HCT116 (cell line): ENCODE measurements at regions not wholly inside any gene's neighbourhood (a gene's known extent, or its start where the extent isn't known, plus 50 kb on each side); places are given as distances from the start of the nearest gene placed in this dataset.

Experiments
- ATAC-seq: fragments of 200-7000 bp; cut with Tn5 transposase; 2 replicates; pipeline ENCODE4 v1.9.1; 2020; ENCODE audit warnings: mild to moderate bottlenecking, moderate library complexity
- BruUV-seq: library from RNA; stranded (reverse); fragments of 400-500 nt; replicated peaks from 2 replicates; lab custom pipeline; 2021; lab: Mats Ljungman, UMichigan
- CTCF ChIA-PET: fragments of 300-600 bp; sonication (Branson Sonifier 250); formaldehyde crosslinking; loops from one replicate; lab custom pipeline; 2021; ENCODE audit warnings: antibody characterized with exemption; lab: Charles Lee
- POLR2A ChIA-PET: fragments of 300-600, 350-600 bp; sonication (Branson Sonifier 250); formaldehyde crosslinking; loops from one replicate; lab custom pipeline; 2021; ENCODE audit warnings: antibody characterized with exemption; lab: Charles Lee
- RAD21 ChIA-PET, 2 experiments: fragments of 300-600 bp; sonication (Branson Sonifier 250); formaldehyde crosslinking; loops; one replicate each; lab custom pipeline; 2023; ENCODE audit warnings: low total read pairs in 2 of 2; ENCODE audit not compliant: uncharacterized antibody in 2 of 2, unreplicated experiment in 2 of 2, low non-redundant PET in 1 of 2; lab: Charles Lee
- DNase-seq: peaks from one replicate; pipeline ENCODE4 v3.0.0-alpha.2; 2010; ENCODE audit warnings: low read depth, low spot score
- H2AFZ ChIP-seq: fragments of 200-600 bp; shearing (Covaris generic), sonication (generic); 2 replicates; pipeline ENCODE4 v1.6.1; 2017; ENCODE audit warnings: low read depth, mixed run types, mixed read lengths, antibody characterized with exemption, low read length; ENCODE audit not compliant: poor library complexity, severe bottlenecking
- H3K27ac ChIP-seq: 2 replicates; pipeline ENCODE4 v1.5.1; 2012; ENCODE audit warnings: low read depth, low read length
- H3K27me3 ChIP-seq: fragments of 200-600 bp; sonication (generic); 2 replicates; pipeline ENCODE4 v1.6.1; 2016; ENCODE audit warnings: mixed run types, low read length, mixed read lengths; ENCODE audit not compliant: insufficient read depth
- H3K36me3 ChIP-seq, 2 experiments: fragments of 200-500 bp in 1 of 2; fragments of 200-600 bp in 1 of 2; sonication (Bioruptor generic) in 1 of 2; sonication (generic) in 1 of 2; 2 replicates each; pipeline versions ENCODE4 v1.5.1 to v1.6.1; 2014 to 2016; ENCODE audit warnings: low read length in 2 of 2, inconsistent platforms in 1 of 2, mixed read lengths in 1 of 2, mixed run types in 1 of 2; ENCODE audit not compliant: insufficient read depth in 2 of 2, control insufficient read depth in 1 of 2
- H3K4me1 ChIP-seq, 2 experiments: fragments of 200-600 bp in 1 of 2; sonication (generic) in 1 of 2; 2 replicates each; pipeline versions ENCODE4 v1.5.1 to v1.6.1; 2012 to 2017; ENCODE audit warnings: low read length in 2 of 2, inconsistent platforms in 1 of 2, mild to moderate bottlenecking in 1 of 2, mixed read lengths in 1 of 2, mixed run types in 1 of 2, moderate library complexity in 1 of 2; ENCODE audit not compliant: insufficient read depth in 2 of 2, control insufficient read depth in 1 of 2
- H3K4me2 ChIP-seq: fragments of 200-600 bp; sonication (generic); 2 replicates; pipeline ENCODE4 v1.6.1; 2017; ENCODE audit warnings: mixed run types, low read length, mixed read lengths
- H3K4me3 ChIP-seq, 2 experiments: fragments of 200-600 bp in 1 of 2; sonication (generic) in 1 of 2; replicated peaks in 1 of 2; 2 replicates each; pipeline ENCODE4 v1.5.1; 2011 to 2016; ENCODE audit warnings: low read length in 2 of 2, control low read depth in 1 of 2, low read depth in 1 of 2, mild to moderate bottlenecking in 1 of 2, mixed read lengths in 1 of 2, mixed run types in 1 of 2
- H3K79me2 ChIP-seq: fragments of 200-600 bp; sonication (generic); 2 replicates; pipeline ENCODE4 v1.6.1; 2017; ENCODE audit warnings: mild to moderate bottlenecking, mixed run types, low read length, moderate library complexity, mixed read lengths; ENCODE audit not compliant: insufficient read depth
- H3K9ac ChIP-seq: fragments of 200-600 bp; sonication (generic); 2 replicates; pipeline ENCODE4 v1.6.1; 2016; ENCODE audit warnings: low read length, mixed read lengths
- H3K9me2 ChIP-seq: fragments of 200-600 bp; sonication (generic), shearing (Covaris generic); 2 replicates; pipeline ENCODE4 v1.6.1; 2017; ENCODE audit warnings: mixed run types, mild to moderate bottlenecking, moderate library complexity; ENCODE audit not compliant: insufficient read depth
- H3K9me3 ChIP-seq, 2 experiments: fragments of 200-500 bp in 1 of 2; fragments of 200-600 bp in 1 of 2; sonication (Bioruptor generic) in 1 of 2; sonication (generic) in 1 of 2; 2 replicates each; pipeline ENCODE4 v1.6.1; 2014 to 2017; ENCODE audit warnings: low read length in 2 of 2, mixed read lengths in 2 of 2, inconsistent platforms in 1 of 2, low read depth in 1 of 2, mild to moderate bottlenecking in 1 of 2, mixed run types in 1 of 2, moderate library complexity in 1 of 2; ENCODE audit not compliant: control insufficient read depth in 1 of 2, insufficient read depth in 1 of 2
- H4K20me1 ChIP-seq: fragments of 200-600 bp; sonication (generic), shearing (Covaris generic); 2 replicates; pipeline ENCODE4 v1.6.1; 2017; ENCODE audit warnings: mixed run types, mild to moderate bottlenecking, moderate library complexity; ENCODE audit not compliant: insufficient read depth
- CBX3 ChIP-seq: IDR thresholded peaks from 2 replicates; pipeline ENCODE4 v1.6.1; 2012; ENCODE audit warnings: low read depth
- CEBPB ChIP-seq: IDR thresholded peaks from 2 replicates; pipeline ENCODE4 v1.6.1; 2012; ENCODE audit warnings: low read depth
- EGR1 ChIP-seq: IDR thresholded peaks from 2 replicates; pipeline ENCODE4 v1.6.1; 2012; ENCODE audit warnings: low read depth
- EZH2phosphoT487 ChIP-seq: fragments of 200-600 bp; IDR thresholded peaks from 2 replicates; pipeline ENCODE4 v1.6.1; 2018; ENCODE audit warnings: antibody characterized with exemption, borderline replicate concordance
- FOSL1 ChIP-seq: IDR thresholded peaks from 2 replicates; pipeline ENCODE4 v1.6.1; 2012; ENCODE audit warnings: low read depth
- MAX ChIP-seq: IDR thresholded peaks from 2 replicates; pipeline ENCODE4 v1.6.1; 2012
- POLR2A ChIP-seq: IDR thresholded peaks from 2 replicates; pipeline ENCODE4 v1.7.0; 2011; ENCODE audit warnings: borderline replicate concordance; ENCODE audit not compliant: insufficient read depth, insufficient read length; ENCODE audit errors: extremely low read depth
- REST ChIP-seq: IDR thresholded peaks from 2 replicates; pipeline ENCODE4 v1.6.1; 2012; ENCODE audit warnings: low read depth
- TCF7L2 ChIP-seq: IDR thresholded peaks from 2 replicates; pipeline ENCODE4 v1.7.0; 2011; ENCODE audit warnings: borderline replicate concordance, inconsistent platforms; ENCODE audit not compliant: insufficient read depth, insufficient read length; ENCODE audit errors: extremely low read depth
- YY1 ChIP-seq: IDR thresholded peaks from 2 replicates; pipeline ENCODE4 v1.6.1; 2011; ENCODE audit warnings: low read length, low read depth, moderate library complexity, mild to moderate bottlenecking; ENCODE audit not compliant: insufficient replicate concordance; ENCODE audit errors: extremely low read depth
- ZFX ChIP-seq: fragments of 450-650 bp; IDR thresholded peaks from 2 replicates; pipeline ENCODE4 v1.6.1; 2017
- ZNF274 ChIP-seq: fragments of 200-500 bp; sonication (Bioruptor generic); IDR thresholded peaks from 2 replicates; pipeline ENCODE4 v1.6.1; 2014; ENCODE audit warnings: mild to moderate bottlenecking, low read depth, low read length, inconsistent platforms
- intact Hi-C: fragments of 100-400 bp; cut with micrococcal nuclease; formaldehyde crosslinking; loops from 2 replicates; pipeline ENCODE4 v1.10.0; 2022
- TF ChIP-seq, protein P1 (sequence below): IDR thresholded peaks from 2 replicates; pipeline ENCODE4 v1.6.1; 2011; ENCODE audit warnings: mild to moderate bottlenecking, low read length, moderate library complexity; ENCODE audit not compliant: insufficient replicate concordance; ENCODE audit errors: extremely low read depth
- TF ChIP-seq, protein P2 (sequence below), 3 experiments: fragments of 200-600 bp in 1 of 3; sonication (generic) in 1 of 3; IDR thresholded peaks in 2 of 3; conservative IDR thresholded peaks in 1 of 3; 2 replicates each; pipeline ENCODE4 v1.5.1; 2012 to 2017; ENCODE audit warnings: low read depth in 2 of 3, low read length in 2 of 3, antibody characterized with exemption in 1 of 3, borderline replicate concordance in 1 of 3, control low read depth in 1 of 3, mild to moderate bottlenecking in 1 of 3, mixed read lengths in 1 of 3, mixed run types in 1 of 3, moderate library complexity in 1 of 3; ENCODE audit not compliant: insufficient read depth in 1 of 3

- RAD21 ChIA-PET: no interaction called here
- no peaks in the 10 kb centered on the region for H3K27me3 ChIP-seq
- no peak overlapping the region for H3K4me3 ChIP-seq
- intact Hi-C loops: no loop called here
- no peak overlapping the region for H3K4me2 ChIP-seq
- no peak overlapping the region for H2AFZ ChIP-seq
- H3K9ac ChIP-seq: no peak overlapping the region
- CTCF ChIA-PET: no interaction called here
- TF ChIP-seq EGR1 (no peak), POLR2A (no peak), CBX3 (no peak), MAX (no peak), YY1 (no peak), ZNF274 (no peak), REST (no peak), EZH2phosphoT487 (no peak), ZFX (no peak), FOSL1 (no peak), TCF7L2 (no peak), CEBPB (no peak)
- TF ChIP-seq, protein P1, sequence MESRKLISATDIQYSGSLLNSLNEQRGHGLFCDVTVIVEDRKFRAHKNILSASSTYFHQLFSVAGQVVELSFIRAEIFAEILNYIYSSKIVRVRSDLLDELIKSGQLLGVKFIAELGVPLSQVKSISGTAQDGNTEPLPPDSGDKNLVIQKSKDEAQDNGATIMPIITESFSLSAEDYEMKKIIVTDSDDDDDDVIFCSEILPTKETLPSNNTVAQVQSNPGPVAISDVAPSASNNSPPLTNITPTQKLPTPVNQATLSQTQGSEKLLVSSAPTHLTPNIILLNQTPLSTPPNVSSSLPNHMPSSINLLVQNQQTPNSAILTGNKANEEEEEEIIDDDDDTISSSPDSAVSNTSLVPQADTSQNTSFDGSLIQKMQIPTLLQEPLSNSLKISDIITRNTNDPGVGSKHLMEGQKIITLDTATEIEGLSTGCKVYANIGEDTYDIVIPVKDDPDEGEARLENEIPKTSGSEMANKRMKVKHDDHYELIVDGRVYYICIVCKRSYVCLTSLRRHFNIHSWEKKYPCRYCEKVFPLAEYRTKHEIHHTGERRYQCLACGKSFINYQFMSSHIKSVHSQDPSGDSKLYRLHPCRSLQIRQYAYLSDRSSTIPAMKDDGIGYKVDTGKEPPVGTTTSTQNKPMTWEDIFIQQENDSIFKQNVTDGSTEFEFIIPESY: no peak
- TF ChIP-seq, protein P2, sequence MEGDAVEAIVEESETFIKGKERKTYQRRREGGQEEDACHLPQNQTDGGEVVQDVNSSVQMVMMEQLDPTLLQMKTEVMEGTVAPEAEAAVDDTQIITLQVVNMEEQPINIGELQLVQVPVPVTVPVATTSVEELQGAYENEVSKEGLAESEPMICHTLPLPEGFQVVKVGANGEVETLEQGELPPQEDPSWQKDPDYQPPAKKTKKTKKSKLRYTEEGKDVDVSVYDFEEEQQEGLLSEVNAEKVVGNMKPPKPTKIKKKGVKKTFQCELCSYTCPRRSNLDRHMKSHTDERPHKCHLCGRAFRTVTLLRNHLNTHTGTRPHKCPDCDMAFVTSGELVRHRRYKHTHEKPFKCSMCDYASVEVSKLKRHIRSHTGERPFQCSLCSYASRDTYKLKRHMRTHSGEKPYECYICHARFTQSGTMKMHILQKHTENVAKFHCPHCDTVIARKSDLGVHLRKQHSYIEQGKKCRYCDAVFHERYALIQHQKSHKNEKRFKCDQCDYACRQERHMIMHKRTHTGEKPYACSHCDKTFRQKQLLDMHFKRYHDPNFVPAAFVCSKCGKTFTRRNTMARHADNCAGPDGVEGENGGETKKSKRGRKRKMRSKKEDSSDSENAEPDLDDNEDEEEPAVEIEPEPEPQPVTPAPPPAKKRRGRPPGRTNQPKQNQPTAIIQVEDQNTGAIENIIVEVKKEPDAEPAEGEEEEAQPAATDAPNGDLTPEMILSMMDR (IDR thresholded peaks at IDR 0.05 in 2 of 3, conservative IDR thresholded peaks at IDR 0.05 in 1 of 3; ENCODE audit: borderline replicate concordance in 1 of 3, insufficient read depth in 1 of 3, low read depth in 2 of 3, low read length in 2 of 3): no peak
- DNase-seq: no peak
- no TSS peak for BruUV-seq
- no peaks in the 10 kb centered on the region for H3K36me3 ChIP-seq
- H4K20me1 ChIP-seq: no peaks in the 10 kb centered on the region
- H3K9me2 ChIP-seq: no peaks in the 10 kb centered on the region
- no peak overlapping the region for H3K27ac ChIP-seq
- H3K9me3 ChIP-seq: no peaks in the 10 kb centered on the region
- POLR2A ChIA-PET: no interaction called here
- no peaks in the 10 kb centered on the region for H3K79me2 ChIP-seq
- no peak for ATAC-seq
- H3K4me1 ChIP-seq: peaks cover 0 to 3% of the 10 kb centered on the region in 2 experiments; a peak in 1 of 4 replicates
Observed at GRCh38 chr15:31261266-31262142, 65.1 kb upstream of the KLF13 start.
